ENCODE measurements at regions not wholly inside any gene's neighbourhood (a gene's known extent, or its start where the extent isn't known, plus 50 kb on each side); places are given as distances from the start of the nearest gene placed in this dataset.
"Not testable (repeated sequence)": the region's sequence is repeated elsewhere in the genome, so short reads cannot be mapped to it uniquely, and the experiment has no call there.

- no peak for DNase-seq (ENCODE audit: low spot score)
Observed at GRCh38 chr14:46433381-46433780, 218.2 kb downstream of the RPL10L start.

- no peak for DNase-seq (ENCODE audit: low spot score)
Observed at GRCh38 chr14:46432516-46432915, 219.1 kb downstream of the RPL10L start.

GRCh38 chr14:46417066-46417465 lies 234.5 kb downstream of the RPL10L start:
- DNase-seq (ENCODE audit: low spot score): no peak

GRCh38 chr14:46404865-46405811 lies 246.4 kb downstream of the RPL10L start:
- DNase-seq (ENCODE audit: low spot score): no peak

GRCh38 chr14:46402001-46402690 lies 249.4 kb downstream of the RPL10L start:
- not testable (repeated sequence) for DNase-seq (ENCODE audit: low spot score)

GRCh38 chr14:46401066-46401465 lies 250.5 kb downstream of the RPL10L start:
- DNase-seq (ENCODE audit: low spot score): no peak

- DNase-seq (ENCODE audit: low spot score): no peak
Observed at GRCh38 chr14:46399049-46399448, 252.5 kb downstream of the RPL10L start.

- DNase-seq (ENCODE audit: low spot score): no peak
Observed at GRCh38 chr14:46384611-46385010, 267.0 kb downstream of the RPL10L start.

GRCh38 chr14:46381674-46382073 lies 269.9 kb downstream of the RPL10L start:
- no peak for DNase-seq (ENCODE audit: low spot score)

- no peak for DNase-seq (ENCODE audit: low spot score)
Observed at GRCh38 chr14:46378248-46378647, 273.3 kb downstream of the RPL10L start.

- no peak for DNase-seq (ENCODE audit: low spot score)
Observed at GRCh38 chr14:46377305-46377704, 274.3 kb downstream of the RPL10L start.

- no peak for DNase-seq (ENCODE audit: low spot score)
Observed at GRCh38 chr14:46369391-46369790, 282.2 kb downstream of the RPL10L start.

- peak; percentile 10 for DNase-seq (ENCODE audit: low spot score)
Observed at GRCh38 chr14:46368275-46368674, 283.3 kb downstream of the RPL10L start.

GRCh38 chr14:46352844-46353243 lies 298.7 kb downstream of the RPL10L start:
- no peak for DNase-seq (ENCODE audit: low spot score)

- DNase-seq (ENCODE audit: low spot score): peak; percentile 35
Observed at GRCh38 chr14:46344327-46344937, 307.1 kb downstream of the RPL10L start.

GRCh38 chr14:46325777-46326176 lies 325.8 kb downstream of the RPL10L start:
- no peak for DNase-seq (ENCODE audit: low spot score)

- no peak for DNase-seq (ENCODE audit: low spot score)
Observed at GRCh38 chr14:46325157-46325556, 326.4 kb downstream of the RPL10L start.

- no peak for DNase-seq (ENCODE audit: low spot score)
Observed at GRCh38 chr14:46323404-46323762, 328.2 kb downstream of the RPL10L start.

GRCh38 chr14:46322730-46323403 lies 328.7 kb downstream of the RPL10L start:
- DNase-seq (ENCODE audit: low spot score): no peak

GRCh38 chr14:46322076-46322475 lies 329.5 kb downstream of the RPL10L start:
- no peak for DNase-seq (ENCODE audit: low spot score)

- DNase-seq (ENCODE audit: low spot score): no peak
Observed at GRCh38 chr14:46306267-46306666, 345.3 kb downstream of the RPL10L start.

GRCh38 chr14:46300765-46301164 lies 350.8 kb downstream of the RPL10L start:
- no peak for DNase-seq (ENCODE audit: low spot score)

Data from H4 (cell line).